Vagina (tissue), 2 donors: ENCODE measurements at regions not wholly inside any gene's neighbourhood (a gene's known extent, or its start where the extent isn't known, plus 50 kb on each side); places are given as distances from the start of the nearest gene placed in this dataset.

Experiments
- POLR2A ChIP-seq, 2 donors: fragments of 450-650 bp; IDR thresholded peaks; one replicate each; pipeline ENCODE4 v1.6.1; 2017; ENCODE audit warnings: antibody characterized with exemption in 2 of 2, mild to moderate bottlenecking in 2 of 2, moderate library complexity in 2 of 2
- POLR2AphosphoS5 ChIP-seq, 2 donors: sonication (generic); formaldehyde crosslinking; IDR thresholded peaks; one replicate each; pipeline ENCODE4 v1.9.0; 2017; ENCODE audit warnings: antibody characterized with exemption in 2 of 2, mild to moderate bottlenecking in 2 of 2, low read depth in 1 of 2; ENCODE audit not compliant: insufficient read depth in 1 of 2
- TF ChIP-seq, protein P1 (sequence below), 3 experiments: fragments of 450-650 bp in 2 of 3; fragments of 200-600 bp in 1 of 3; sonication (generic) in 1 of 3; IDR thresholded peaks; one replicate each; pipeline ENCODE4 v1.5.1; 2017 to 2019; ENCODE audit warnings: antibody characterized with exemption in 3 of 3, mild to moderate bottlenecking in 2 of 3, moderate library complexity in 2 of 3

DNA sequence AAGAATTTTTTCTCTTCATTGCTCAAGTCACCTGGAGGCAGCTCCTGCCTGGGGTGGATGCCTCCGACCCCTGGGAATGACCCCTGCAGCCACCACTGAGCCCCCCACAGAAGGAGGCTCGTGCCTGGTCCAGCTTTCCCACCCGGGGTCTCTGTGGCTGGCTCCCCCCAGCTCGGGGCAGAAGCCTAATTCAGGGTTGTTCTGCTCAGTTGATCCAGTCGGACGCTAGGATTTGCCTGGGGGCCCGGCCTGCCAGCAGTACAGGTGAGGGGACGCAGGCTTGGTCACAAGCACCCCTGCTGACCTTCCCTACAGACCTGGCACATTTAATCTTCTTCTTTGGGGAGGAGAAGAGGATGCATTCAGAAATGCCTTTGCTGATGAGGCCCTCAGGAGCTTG is 53.6 kb upstream of the POFUT2 start:
- TF ChIP-seq, protein P1, sequence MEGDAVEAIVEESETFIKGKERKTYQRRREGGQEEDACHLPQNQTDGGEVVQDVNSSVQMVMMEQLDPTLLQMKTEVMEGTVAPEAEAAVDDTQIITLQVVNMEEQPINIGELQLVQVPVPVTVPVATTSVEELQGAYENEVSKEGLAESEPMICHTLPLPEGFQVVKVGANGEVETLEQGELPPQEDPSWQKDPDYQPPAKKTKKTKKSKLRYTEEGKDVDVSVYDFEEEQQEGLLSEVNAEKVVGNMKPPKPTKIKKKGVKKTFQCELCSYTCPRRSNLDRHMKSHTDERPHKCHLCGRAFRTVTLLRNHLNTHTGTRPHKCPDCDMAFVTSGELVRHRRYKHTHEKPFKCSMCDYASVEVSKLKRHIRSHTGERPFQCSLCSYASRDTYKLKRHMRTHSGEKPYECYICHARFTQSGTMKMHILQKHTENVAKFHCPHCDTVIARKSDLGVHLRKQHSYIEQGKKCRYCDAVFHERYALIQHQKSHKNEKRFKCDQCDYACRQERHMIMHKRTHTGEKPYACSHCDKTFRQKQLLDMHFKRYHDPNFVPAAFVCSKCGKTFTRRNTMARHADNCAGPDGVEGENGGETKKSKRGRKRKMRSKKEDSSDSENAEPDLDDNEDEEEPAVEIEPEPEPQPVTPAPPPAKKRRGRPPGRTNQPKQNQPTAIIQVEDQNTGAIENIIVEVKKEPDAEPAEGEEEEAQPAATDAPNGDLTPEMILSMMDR (IDR thresholded peaks at IDR 0.05), result no peak
- no peak for TF ChIP-seq POLR2AphosphoS5 (IDR thresholded peaks at IDR 0.05; ENCODE audit: insufficient read depth in 1 of 2, low read depth in 1 of 2)
- TF ChIP-seq POLR2A (IDR thresholded peaks at IDR 0.05), result no peak
